ENCODE measurements at regions not wholly inside any gene's neighbourhood (a gene's known extent, or its start where the extent isn't known, plus 50 kb on each side); places are given as distances from the start of the nearest gene placed in this dataset.

DNA sequence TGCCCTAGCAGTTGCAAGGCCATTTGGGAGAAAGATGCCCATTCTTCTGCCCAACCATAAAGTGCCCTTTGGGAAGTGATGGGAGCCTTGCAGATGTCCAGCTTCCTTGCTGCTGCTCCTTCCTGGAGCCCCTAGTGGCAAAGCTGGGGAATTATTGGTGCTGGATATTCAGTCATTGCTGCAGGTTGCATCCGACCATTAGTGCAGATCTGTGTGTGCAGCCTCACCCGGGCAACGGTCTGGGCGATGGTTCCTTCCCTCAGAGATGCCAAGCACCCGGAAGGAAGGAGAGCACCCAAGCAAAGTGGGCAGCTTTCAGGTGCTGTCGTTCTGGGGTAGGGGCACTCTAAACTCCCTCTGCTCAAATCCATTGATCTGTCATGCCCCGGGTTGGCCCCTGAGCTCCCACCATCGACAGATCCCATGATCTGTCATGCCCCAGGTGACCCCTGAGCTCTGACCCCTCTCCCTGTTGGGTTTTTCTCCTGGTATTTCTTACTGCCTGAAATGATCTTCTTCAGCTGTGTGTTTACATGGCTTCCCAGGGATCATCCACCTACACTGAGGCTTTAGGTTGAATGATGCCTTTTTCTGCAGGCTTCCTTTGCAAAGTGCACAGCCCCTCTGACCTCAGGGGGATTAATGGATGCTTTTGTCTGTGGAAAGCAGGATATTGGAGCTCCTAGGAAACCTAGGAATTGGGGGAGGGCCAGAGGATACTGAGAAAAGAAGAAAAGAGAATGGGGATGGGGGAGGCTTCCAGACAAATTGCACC is 467.5 kb downstream of the PTPRU start:
- TF ChIP-seq POLR2A (IDR thresholded peaks at IDR 0.05), result no peak
- TF ChIP-seq, protein P1, sequence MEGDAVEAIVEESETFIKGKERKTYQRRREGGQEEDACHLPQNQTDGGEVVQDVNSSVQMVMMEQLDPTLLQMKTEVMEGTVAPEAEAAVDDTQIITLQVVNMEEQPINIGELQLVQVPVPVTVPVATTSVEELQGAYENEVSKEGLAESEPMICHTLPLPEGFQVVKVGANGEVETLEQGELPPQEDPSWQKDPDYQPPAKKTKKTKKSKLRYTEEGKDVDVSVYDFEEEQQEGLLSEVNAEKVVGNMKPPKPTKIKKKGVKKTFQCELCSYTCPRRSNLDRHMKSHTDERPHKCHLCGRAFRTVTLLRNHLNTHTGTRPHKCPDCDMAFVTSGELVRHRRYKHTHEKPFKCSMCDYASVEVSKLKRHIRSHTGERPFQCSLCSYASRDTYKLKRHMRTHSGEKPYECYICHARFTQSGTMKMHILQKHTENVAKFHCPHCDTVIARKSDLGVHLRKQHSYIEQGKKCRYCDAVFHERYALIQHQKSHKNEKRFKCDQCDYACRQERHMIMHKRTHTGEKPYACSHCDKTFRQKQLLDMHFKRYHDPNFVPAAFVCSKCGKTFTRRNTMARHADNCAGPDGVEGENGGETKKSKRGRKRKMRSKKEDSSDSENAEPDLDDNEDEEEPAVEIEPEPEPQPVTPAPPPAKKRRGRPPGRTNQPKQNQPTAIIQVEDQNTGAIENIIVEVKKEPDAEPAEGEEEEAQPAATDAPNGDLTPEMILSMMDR (IDR thresholded peaks at IDR 0.05), result peak in 5 of 6 experiments; percentile 19 to 69 (median 48)

All from thyroid gland (tissue), 4 donors.